IPS DF 4.7 (cell line): ENCODE measurements at regions not wholly inside any gene's neighbourhood (a gene's known extent, or its start where the extent isn't known, plus 50 kb on each side); places are given as distances from the start of the nearest gene placed in this dataset.
"Not testable (repeated sequence)": the region's sequence is repeated elsewhere in the genome, so short reads cannot be mapped to it uniquely, and the experiment has no call there.

Experiments used
- DNase-seq: peaks from one replicate; pipeline ENCODE4 v3.0.0-alpha.2; 2013; ENCODE audit warnings: low spot score; ENCODE audit errors: extremely low read depth

DNA sequence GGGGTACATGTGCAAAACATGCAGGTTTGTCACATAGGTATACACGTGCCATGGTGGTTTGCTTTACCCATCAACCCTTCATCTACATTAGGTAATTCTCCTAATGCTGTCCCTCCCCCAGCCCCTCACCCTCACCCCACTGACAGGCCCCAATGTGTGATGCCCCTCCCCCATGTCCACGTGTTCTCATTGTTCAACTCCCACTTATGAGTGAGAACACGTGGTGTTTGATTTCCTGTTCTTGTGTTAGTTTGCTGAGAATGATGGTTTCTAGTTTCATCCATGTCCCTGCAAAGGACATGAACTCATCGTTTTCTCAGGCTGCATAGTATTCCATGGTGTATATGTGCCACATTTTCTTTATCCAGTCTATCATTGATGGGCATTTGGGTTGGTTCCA is 232.9 kb upstream of the RASGRP1 start:
- not testable (repeated sequence) for DNase-seq

DNA sequence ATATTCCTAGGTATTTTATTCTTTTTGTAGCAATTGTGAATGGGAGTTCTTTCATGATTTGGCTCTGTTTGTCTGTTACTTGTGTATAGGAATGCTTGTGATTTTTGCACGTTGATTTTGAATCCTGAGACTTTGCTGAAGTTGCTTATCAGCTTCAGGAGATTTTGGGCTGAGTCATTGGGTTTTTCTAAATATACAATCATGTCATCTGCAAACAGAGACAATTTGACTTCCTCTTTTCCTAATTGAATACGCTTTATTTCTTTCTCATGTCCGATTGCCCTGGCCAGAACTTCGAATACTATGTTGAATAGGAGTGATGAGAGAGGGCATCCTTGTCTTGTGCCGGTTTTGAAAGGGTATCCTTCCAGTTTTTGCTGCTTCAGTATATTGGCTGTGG is 234.6 kb upstream of the RASGRP1 start:
- not testable (repeated sequence) for DNase-seq

DNA sequence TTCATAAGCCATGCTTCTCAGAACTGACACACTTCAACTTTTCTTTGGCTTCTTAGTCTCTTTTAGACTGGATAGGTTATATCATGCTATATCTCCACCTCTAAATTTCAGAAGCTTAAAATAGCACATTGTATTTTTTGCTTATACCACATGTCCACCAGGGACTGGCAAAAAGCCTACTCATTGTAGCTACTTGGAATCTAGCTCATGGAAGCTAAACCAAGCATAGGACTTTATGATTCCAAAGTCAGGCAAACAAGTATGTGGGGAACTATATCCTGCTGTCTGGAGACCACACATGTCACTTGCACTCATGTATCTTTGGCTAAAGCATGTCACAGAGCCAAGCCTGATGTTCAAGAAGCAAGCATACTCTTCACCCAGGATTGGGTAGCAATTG is 245.0 kb upstream of the RASGRP1 start:
- no peak for DNase-seq

DNA sequence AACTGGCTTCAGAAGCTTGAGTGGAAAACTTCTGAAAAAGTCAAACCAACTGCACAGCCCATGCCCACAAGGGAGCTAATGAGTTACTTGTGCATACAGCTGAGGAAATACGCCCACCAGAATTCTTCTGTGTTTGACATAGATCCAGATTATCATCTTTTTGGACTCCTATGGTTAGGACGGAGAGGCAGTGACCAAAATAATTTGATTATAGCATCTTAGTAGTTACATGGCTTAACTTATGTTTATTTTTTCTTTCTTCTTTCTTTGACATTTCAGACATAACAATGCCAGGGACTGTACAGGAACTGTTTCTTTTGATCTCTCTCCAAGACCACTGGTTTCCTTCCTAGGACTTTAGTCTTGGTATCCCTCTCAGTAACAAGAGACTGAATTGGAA is 246.1 kb upstream of the RASGRP1 start:
- DNase-seq: no peak

DNA sequence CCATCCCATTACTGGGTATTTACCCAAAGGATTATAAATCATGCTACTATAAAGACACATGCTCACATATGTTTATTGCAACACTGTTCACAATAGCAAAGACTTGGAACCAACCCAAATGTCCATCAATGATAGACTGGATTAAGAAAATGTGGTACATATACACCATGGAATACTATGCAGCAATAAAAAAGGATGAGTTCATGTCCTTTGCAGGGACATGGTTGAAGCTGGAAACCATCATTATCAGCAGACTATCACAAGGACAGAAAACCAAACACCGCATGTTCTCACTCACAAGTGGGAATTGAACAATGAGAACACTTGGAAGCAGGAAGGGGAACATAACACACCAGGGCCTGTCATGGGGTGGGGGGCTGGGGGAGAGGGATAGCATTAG is 249.6 kb upstream of the RASGRP1 start:
- DNase-seq: not testable (repeated sequence)

DNA sequence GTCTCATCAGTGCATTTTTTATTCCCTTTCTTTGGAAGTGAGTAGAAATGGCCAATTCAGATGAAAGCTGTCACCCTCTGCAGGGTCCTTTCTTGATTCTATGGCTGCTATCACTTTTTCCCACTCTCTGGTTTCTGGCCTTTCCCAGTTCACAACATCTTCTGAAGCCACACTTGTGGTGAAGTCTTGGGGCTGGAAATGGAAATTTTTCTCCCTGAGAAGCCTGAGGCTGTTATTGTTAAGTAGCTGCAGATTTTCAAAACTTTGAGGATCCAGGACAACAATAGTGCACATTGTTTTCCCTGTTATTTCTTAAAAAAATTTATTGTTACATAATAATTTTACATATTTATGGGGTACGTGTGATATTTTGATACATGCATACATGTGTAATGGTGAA is 250.3 kb upstream of the RASGRP1 start:
- DNase-seq: no peak

DNA sequence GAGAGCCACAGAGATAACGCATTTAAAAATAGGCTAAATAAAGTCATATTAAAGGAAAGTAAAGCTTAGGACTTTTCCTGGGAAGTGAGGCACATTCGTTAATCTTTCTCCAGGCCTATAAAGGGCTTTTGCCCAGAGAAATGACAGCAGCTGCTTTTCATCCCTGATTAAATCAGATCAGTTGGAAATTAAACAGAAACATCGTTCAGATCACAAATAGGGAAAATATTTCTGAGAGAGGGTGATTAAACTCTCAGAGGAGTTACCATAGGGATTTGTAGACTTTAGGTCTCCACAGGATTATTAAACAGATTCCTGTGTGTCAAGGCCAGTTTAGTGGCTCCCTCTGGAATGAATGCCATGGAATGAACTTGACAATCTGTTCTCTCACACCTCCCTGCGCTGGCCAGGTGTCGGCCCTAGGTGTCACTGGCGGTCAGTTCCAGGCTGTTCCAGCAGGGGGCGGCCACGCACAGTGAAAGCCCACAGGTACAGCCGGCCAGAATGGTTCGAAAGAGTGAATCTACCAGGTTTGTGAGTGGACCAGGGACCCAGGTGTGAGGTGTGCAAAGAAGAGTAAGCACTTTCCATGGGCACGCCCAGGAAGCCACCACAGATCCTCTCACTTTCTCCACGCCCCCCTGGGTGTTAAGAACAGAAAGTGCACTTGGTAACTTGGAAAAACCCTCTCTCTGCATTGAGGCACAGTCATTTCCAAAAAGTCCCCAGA is 253.0 kb upstream of the RASGRP1 start:
- peak; percentile 49 for DNase-seq

DNA sequence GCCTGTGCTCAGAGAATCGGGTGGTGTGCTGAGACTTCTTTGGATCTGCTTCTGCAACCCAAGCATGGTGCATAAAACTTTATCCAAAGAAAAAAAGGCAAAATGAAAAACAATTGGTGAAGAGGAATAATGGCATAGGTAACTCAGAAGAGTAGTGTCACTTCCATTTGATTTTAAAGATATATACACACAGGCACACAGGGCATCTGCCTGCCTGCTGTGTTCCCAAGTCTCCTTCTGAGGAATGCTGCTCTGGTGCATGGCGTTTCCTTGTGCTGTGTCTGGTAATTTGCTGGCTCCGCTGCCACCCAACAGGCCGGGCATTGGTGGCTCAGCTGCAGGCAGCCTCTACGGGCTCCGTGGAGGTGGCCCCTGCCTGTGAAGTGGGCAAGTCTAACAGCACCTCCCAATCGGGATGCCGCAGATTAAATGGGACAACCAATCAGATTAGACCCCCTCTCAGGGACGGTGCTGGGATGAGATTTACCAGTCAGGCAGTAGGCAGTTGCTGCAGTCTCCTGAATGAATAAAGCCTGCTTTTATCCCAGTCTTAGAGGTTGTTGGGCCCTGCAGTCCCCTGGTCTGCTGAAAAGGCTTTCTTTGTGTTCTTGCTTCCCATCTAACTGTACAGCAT is 253.7 kb upstream of the RASGRP1 start:
- DNase-seq: no peak

DNA sequence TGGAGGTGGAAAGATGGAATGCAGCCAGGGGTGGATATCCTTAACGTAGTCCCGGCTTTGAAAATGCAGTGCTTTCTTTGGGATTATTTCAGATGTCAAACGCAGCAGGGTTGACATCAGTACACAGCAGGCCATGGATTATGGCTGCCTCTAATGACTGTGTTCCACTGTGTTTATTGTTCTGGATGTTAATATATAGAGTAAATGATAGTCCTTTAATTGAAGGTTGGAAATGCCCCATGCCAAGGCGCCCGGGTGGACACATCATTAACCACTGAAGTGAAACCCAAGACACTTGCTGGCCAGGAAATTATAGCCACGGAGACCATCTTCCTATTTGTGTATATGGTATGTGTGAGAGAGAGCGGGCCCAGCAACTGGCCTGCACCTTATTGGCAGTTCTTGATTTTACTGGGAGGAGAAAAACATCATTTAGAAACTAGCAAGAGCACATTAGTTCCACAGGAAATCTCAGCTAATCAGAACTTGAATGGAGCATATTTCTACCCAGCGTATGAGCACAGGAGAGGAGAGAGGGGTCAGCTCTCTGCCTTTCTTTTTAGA is 254.9 kb upstream of the RASGRP1 start:
- no peak for DNase-seq

DNA sequence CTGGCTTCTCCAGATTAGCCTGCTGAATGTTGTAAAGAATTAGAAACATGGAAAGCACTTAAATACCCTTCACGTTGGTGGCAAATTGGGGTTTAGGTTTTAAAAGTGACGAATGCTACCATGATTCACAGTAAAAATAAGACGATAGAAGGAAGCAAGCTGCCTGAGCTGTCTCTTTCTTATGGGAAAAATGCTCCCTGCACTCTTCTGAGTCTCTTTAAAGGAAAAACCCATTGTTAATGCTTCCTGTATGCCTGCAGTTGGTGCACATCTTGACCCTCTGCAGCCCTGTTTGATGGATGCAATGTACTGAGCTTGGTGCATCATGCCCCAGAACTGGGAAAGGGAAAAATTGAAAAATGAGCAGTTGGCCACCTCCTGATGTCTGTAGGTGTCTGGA is 258.6 kb upstream of the RASGRP1 start:
- DNase-seq: no peak

DNA sequence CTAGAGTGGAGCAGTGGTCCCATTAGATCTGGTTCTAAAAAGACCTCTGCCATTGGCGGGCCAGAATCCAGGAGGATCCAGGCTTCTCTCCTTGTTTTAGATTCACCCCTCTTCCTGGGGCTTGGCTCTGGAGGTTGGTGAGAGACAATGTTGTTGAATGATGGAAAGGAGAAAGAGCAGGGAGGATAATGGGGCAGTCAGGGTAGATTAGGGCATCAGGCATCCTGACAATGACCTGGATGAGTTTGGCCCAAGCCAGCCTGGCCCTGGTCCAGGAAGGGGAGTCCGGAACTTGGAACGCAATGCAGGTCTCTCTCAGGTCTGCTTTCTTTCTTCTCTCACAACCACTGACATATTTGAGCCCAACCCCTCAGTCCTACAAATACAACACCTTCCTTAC is 260.1 kb upstream of the RASGRP1 start:
- no peak for DNase-seq

DNA sequence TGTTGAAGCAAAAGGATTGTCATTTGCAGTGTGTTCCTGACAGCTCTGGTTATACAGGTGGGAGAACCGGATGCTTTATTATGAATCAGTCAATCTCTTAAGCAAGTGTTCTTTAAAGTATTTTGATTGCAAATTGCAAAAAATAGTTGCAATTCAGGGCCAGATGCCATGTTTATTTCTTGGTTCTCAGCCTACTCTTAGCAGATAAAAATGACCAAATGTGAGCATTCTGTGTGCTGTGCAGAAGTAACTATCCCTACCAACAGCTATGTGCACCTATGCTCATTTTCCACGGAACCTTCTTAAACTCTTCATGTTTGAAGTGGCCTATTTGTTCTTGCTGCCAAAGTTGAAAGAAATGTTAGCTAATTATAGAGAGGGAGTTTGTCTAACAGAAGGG is 262.3 kb upstream of the RASGRP1 start:
- no peak for DNase-seq

DNA sequence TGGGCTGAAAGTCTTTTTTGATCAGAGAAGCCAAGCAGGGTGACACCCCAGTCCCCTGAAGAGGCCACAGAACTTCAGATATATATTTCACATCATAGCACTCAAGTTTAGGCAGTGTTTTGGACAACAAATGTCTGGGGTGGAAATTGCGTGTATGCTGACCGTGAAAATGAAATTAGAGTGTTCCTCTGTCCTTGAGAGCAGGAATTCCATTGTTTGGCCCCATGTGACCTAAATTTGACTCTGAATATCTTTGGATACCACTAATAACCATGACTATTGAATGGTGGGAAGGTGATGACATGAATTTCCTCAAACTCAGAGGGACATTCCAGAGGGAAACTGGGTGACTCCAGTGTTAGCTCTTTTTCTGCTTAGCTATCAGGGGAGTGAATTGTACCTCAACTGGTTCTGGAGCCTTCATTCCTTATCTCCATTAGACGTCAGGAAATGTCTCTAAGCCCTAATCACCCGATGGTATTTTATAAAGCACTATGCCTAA is 263.5 kb upstream of the RASGRP1 start:
- DNase-seq: no peak

DNA sequence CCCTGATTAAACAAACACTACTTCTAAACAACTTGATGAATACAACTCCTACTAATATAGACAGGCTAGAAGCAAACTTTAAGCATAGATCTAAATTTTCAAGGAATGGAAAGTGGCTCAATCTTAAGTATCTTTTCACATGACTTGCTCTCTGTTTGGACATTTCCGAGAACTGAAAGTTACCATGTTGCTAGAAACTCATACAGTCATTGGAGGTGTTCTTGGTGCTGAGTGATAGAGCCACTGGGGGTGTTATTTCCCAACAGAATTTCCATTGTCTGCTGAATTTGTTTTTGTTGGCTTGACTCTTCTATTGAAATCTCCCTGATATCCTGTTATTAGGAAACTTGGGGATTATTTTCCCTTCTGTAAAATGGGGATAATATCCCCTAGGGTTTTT is 264.5 kb upstream of the RASGRP1 start:
- DNase-seq: no peak

DNA sequence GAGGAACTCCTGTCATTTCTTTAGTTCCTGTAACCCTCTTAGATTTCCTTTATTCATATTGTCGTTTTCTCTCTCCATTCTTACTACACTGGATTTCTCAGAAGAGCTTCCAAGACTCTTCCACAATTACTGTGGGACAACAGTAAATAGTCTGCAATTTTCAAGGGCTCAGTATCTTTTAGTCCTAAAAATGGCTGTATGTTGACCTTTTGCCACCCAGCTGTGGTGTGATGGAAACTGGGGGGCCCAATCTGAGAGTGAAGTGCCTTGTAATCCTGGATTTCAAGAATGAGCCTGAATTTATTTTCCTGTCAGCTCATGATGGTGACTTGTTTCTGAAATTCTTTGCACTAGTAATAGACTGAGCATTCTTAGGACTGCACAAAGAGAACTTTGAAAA is 277.6 kb upstream of the RASGRP1 start:
- no peak for DNase-seq

DNA sequence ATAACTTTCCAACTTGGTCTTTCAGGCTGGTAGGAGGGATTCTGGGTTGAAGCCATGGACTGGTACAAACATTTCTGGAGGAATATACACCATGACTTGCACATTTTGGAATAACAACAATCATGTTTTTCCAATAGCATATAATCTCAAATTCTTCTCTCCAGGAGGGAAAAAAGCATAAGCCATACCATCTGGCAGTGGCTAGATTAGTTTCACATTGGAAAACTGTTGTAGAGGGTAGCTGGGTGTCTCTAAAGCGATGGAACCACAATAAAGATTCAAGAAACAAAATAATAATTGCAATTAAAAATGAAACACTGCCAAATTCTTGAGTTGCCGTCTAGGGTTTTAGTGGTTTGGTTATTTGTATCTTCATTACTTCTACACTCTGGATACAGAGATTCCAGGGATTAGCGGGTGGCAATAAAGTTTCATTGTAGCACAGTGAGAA is 278.5 kb upstream of the RASGRP1 start:
- no peak for DNase-seq

DNA sequence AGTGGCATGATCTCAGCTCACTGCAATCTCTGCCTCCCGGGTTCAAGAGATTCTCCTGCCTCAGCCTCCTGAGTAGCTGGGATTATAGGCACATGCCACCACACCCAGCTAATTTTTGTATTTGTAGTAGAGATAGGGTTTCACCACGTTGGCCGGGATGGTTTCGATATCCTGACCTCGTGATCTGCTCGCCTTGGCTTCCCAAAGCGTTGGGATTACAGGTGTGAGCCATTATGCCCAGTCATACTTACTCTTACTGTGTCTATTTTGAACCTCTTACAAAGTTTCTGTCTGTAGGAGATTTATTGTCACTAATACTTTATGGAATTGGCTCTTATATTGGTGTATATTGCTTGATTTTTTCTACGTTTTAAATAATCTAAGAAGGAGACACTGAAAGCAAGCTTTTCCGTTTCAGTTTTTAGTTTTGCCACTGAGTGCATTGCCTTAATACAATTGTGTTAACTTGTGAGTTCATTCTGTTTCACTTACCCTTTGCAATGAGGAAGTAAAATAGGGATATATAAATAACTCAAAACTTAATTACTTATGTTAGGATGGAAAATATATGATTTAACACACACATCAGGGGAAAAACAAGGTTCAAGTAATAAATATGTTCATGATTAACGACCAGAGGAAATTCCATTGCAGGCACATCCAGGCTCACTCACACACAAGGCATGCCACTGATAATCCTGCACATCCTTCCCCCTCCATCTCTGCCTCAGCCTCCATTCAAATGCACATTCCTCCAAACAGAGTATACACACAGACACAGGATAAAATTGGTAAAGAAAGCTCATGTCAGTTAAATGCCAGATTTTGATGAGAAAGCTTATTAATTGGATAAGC is 279.3 kb upstream of the RASGRP1 start:
- DNase-seq: no peak

DNA sequence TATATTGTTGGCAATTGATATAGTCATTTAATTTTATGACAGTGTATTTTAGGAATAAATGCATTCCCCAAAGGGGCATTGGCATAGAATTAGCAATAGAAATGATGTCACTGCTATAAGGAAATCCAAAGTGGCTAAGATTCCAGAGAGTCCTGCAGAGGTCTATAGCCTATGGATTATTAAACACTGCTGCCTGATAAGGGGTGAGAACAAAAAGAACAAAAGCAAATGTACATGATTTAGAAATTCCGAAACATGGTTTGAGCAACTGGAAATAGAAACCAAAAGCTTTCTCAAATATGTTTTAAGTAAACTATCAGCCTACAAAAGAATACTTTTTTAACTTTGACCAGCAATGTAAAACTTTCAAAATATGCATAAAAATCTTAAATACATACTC is 280.1 kb upstream of the RASGRP1 start:
- DNase-seq: no peak

DNA sequence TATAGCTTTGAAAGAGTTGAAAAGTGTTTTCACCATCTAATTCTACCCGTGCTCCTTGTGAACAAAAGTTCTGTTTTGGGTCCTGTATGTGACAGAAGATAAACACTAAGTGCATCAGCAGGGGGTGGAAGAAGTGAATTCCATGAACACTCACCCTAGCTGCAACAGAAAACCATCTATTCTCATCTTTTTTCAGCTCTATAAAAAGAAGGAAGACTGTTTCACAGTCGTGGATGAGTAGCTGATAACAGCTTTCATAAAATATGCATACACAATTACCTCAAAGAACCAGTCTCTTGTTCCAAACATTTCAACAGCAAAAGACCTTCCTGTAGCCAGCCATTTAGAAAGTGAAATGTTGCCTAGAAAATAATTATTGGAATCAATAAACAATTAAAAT is 281.7 kb upstream of the RASGRP1 start:
- DNase-seq: no peak

DNA sequence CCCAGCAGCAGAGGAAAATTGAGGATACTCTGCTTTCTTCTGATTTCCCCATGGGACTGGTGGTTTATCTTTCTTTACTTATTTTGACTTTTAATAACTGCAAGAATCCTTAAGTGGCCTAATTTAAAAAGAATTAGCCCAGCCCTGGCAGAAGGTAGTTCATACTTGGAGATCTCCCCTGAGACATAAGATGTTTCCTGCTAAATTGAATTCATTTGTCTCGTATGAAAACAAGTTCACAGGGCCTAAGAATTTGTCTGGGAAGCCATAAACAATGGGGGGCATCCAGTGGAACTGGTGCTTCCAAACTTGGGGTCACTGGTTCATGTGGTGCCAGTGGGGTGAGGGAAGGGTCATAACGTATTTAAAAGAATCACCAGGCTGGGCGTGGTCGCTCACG is 283.1 kb upstream of the RASGRP1 start:
- DNase-seq: no peak

DNA sequence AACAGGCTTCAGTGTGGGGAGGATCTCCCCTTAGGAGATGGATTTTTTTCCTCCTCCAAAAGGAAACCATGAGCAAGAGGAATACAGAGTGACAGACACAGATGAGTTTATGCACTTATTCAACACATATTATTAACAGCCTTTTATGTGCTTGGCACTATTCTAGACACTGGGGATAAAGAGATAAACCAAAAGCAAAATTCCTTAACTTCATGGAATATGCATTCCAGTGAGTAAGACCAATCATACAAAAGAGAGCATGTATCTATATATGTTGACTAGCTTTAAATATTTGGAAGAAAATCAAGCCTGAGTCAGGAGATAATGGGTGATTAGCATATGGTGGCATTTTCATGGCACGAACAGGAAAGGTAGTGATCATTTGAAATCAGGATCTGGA is 284.4 kb upstream of the RASGRP1 start:
- no peak for DNase-seq

DNA sequence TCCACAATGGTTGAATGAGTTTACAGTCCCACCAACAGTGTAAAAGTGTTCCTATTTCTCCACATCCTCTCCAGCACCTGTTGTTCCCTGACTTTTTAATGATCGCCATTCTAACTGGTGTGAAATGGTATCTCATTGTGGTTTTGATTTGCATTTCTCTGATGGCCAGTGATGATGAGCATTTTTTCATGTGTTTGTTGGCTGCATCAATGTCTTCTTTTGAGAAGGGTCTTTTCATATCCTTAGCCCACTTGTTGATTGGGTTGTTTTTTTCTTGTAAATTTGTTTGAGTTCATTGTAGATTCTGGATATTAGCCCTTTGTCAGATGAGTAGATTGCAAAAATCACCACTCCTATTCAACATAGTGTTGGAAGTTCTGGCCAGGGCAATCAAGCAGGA is 287.6 kb upstream of the RASGRP1 start:
- DNase-seq: not testable (repeated sequence)
